ENCODE measurements at regions not wholly inside any gene's neighbourhood (a gene's known extent, or its start where the extent isn't known, plus 50 kb on each side); places are given as distances from the start of the nearest gene placed in this dataset.

- no peak overlapping the region for H3K4me2 ChIP-seq (ENCODE audit: insufficient read depth in 1 of 2, low read depth in 2 of 2, low read length in 2 of 2)
- no peak overlapping the region for H3K9ac ChIP-seq (replicated peaks in 1 of 4; ENCODE audit: extremely low read depth in 1 of 4, low read depth in 3 of 4, low read length in 3 of 4)
- no peak overlapping the region for H3K14ac ChIP-seq (ENCODE audit: insufficient read length)
- no peaks in the 10 kb centered on the region for H3K4me1 ChIP-seq (replicated peaks in 1 of 4; ENCODE audit: control insufficient read depth in 3 of 4, insufficient read depth in 4 of 4, low read length in 3 of 4)
- no peak overlapping the region for H4K5ac ChIP-seq (ENCODE audit: insufficient read length, low read depth, low read length)
- no peak overlapping the region for H3K4me3 ChIP-seq (ENCODE audit: extremely low read depth in 1 of 4, insufficient read depth in 2 of 4, low read depth in 3 of 4, low read length in 4 of 4)
- ChIA-PET POLR2A (ENCODE audit: partially characterized antibody) (no interaction called here), CTCF (ENCODE audit: partially characterized antibody) (no interaction called here)
- no peaks in the 10 kb centered on the region for H3K79me1 ChIP-seq (ENCODE audit: low read depth, low read length)
- no peaks in the 10 kb centered on the region for H3K79me2 ChIP-seq (ENCODE audit: control insufficient read depth in 1 of 2, insufficient read depth in 2 of 2, low read length in 2 of 2)
- no peak overlapping the region for H4K8ac ChIP-seq (ENCODE audit: extremely low read depth, insufficient read depth, low read length)
- H4K20me1 ChIP-seq (replicated peaks in 1 of 2; ENCODE audit: control insufficient read depth in 1 of 2, insufficient read depth in 2 of 2, low read length in 2 of 2), result no peaks in the 10 kb centered on the region
- no peaks in the 10 kb centered on the region for H3K23me2 ChIP-seq (ENCODE audit: low read depth, low read length)
- no peak for DNase-seq (ENCODE audit: low read depth in 1 of 2, low spot score in 2 of 2)
- H3K56ac ChIP-seq (replicated peaks; ENCODE audit: insufficient read length, low read depth, low read length), result no peak overlapping the region
- TF ChIP-seq FOSL1 (IDR thresholded peaks at IDR 0.05; ENCODE audit: insufficient read depth, low read depth, low read length), result no peak
- no peak overlapping the region for H3K18ac ChIP-seq (ENCODE audit: extremely low read depth, low read length)
- no peak overlapping the region for H4K91ac ChIP-seq (replicated peaks; ENCODE audit: insufficient read length, low read length)
- H2BK120ac ChIP-seq (replicated peaks; ENCODE audit: low read depth, low read length), result no peak overlapping the region
- H3K36me3 ChIP-seq (ENCODE audit: control insufficient read depth in 2 of 4, insufficient read depth in 4 of 4, low read length in 3 of 4), result no peaks in the 10 kb centered on the region
- H2BK15ac ChIP-seq (ENCODE audit: low read length), result no peak overlapping the region
- H3K4ac ChIP-seq (replicated peaks; ENCODE audit: insufficient read length, low read depth, low read length), result no peak overlapping the region
- H3K27ac ChIP-seq (ENCODE audit: low read depth, low read length), result no peak overlapping the region
- H2BK20ac ChIP-seq (ENCODE audit: low read length), result no peak overlapping the region
- 93% methylated on average over 5 of the region's 5 CpGs; no CpG with 5 or more reads in 1 of the 2 experiments for WGBS, 2 experiments (ENCODE audit: extremely low coverage in 1 of 2, insufficient coverage in 1 of 2, insufficient read length in 1 of 2, insufficient replicate concordance in 2 of 2, low coverage in 1 of 2, low lambda C conversion rate in 2 of 2, missing lambda C conversion rate in 1 of 2)
- H3K9me3 ChIP-seq (ENCODE audit: insufficient read depth in 2 of 2, low read depth in 1 of 2, low read length in 1 of 2), result no peaks in the 10 kb centered on the region
- H3K27me3 ChIP-seq (replicated peaks in 1 of 4; ENCODE audit: control insufficient read depth in 3 of 4, extremely low read depth in 1 of 4, insufficient read depth in 3 of 4, low read length in 3 of 4), result no peaks in the 10 kb centered on the region
- H2BK5ac ChIP-seq (ENCODE audit: low read depth, low read length), result no peak overlapping the region
- H2BK12ac ChIP-seq (ENCODE audit: low read depth, low read length), result no peak overlapping the region
- FAIRE-seq, result no peak
- no peak overlapping the region for H2AK5ac ChIP-seq (ENCODE audit: low read depth, low read length)
- H3K23ac ChIP-seq (ENCODE audit: insufficient read length), result no peak overlapping the region
- no peak overlapping the region for H2AFZ ChIP-seq (ENCODE audit: low read length)
Observed at GRCh38 chr7:46834921-46835320, 747.0 kb downstream of the TNS3 start.

All from H1 (cell line).